HEK293T (cell line): ENCODE measurements at regions not wholly inside any gene's neighbourhood (a gene's known extent, or its start where the extent isn't known, plus 50 kb on each side); places are given as distances from the start of the nearest gene placed in this dataset.

Source experiments
- CTCF ChIA-PET: fragments of 350-600 bp; formaldehyde crosslinking; extraction: SDS; loops from one replicate; lab custom pipeline; 2021; ENCODE audit warnings: antibody characterized with exemption, inconsistent platforms; lab: Yijun Ruan, JAX
- POLR2A ChIA-PET: fragments of 350-600 bp; formaldehyde crosslinking; extraction: SDS; loops from one replicate; lab custom pipeline; 2020; ENCODE audit warnings: antibody characterized with exemption, inconsistent platforms; lab: Yijun Ruan, JAX
- DNase-seq: peaks from one replicate; pipeline ENCODE4 v3.0.0; 2012; ENCODE audit warnings: mixed read lengths; ENCODE audit errors: extremely low spot score
- ARNT ChIP-seq: fragments of 450-650 bp; IDR thresholded peaks from 2 replicates; pipeline ENCODE4 v1.6.1; 2017; ENCODE audit warnings: mild to moderate bottlenecking
- BHLHE40 ChIP-seq: fragments of 450-650 bp; IDR thresholded peaks from 2 replicates; pipeline ENCODE4 v1.6.1; 2016; ENCODE audit warnings: mild to moderate bottlenecking, moderate library complexity, borderline replicate concordance
- CTBP1 ChIP-seq: fragments of 450-650 bp; IDR thresholded peaks from 2 replicates; pipeline ENCODE4 v1.6.1; 2016; ENCODE audit warnings: borderline replicate concordance
- ELF4 ChIP-seq: fragments of 450-650 bp; IDR thresholded peaks from 2 replicates; pipeline ENCODE4 v1.6.1; 2017; ENCODE audit warnings: antibody characterized with exemption
- FOXA1 ChIP-seq: fragments of 450-650 bp; IDR thresholded peaks from 2 replicates; pipeline ENCODE4 v1.6.1; 2016; ENCODE audit warnings: mild to moderate bottlenecking
- FOXK2 ChIP-seq: fragments of 450-650 bp; IDR thresholded peaks from 2 replicates; pipeline ENCODE4 v1.6.1; 2016; ENCODE audit warnings: mild to moderate bottlenecking
- FOXM1 ChIP-seq: fragments of 450-650 bp; IDR thresholded peaks from 2 replicates; pipeline ENCODE4 v1.6.1; 2017; ENCODE audit warnings: mild to moderate bottlenecking, borderline replicate concordance
- HDGF ChIP-seq: fragments of 450-650 bp; IDR thresholded peaks from 2 replicates; pipeline ENCODE4 v1.6.1; 2017; ENCODE audit warnings: antibody characterized with exemption, borderline replicate concordance
- L3MBTL2 ChIP-seq: fragments of 450-650 bp; conservative IDR thresholded peaks from 2 replicates; pipeline ENCODE4 v1.6.1; 2016; ENCODE audit warnings: mild to moderate bottlenecking
- LEF1 ChIP-seq: fragments of 450-650 bp; IDR thresholded peaks from 2 replicates; pipeline ENCODE4 v1.6.1; 2017; ENCODE audit warnings: mild to moderate bottlenecking, borderline replicate concordance
- NFRKB ChIP-seq: fragments of 450-650 bp; IDR thresholded peaks from 2 replicates; pipeline ENCODE4 v1.6.1; 2016; ENCODE audit warnings: mild to moderate bottlenecking, moderate library complexity
- PKNOX1 ChIP-seq: fragments of 450-650 bp; IDR thresholded peaks from 2 replicates; pipeline ENCODE4 v1.6.1; 2016
- SP1 ChIP-seq: fragments of 450-650 bp; IDR thresholded peaks from 2 replicates; pipeline ENCODE4 v1.6.1; 2017
- SUZ12 ChIP-seq: fragments of 450-650 bp; IDR thresholded peaks from 2 replicates; pipeline ENCODE4 v1.6.1; 2016; ENCODE audit warnings: mild to moderate bottlenecking
- TARDBP ChIP-seq: fragments of 450-650 bp; IDR thresholded peaks from 2 replicates; pipeline ENCODE4 v1.6.1; 2016
- ZNF384 ChIP-seq: fragments of 450-650 bp; IDR thresholded peaks from 2 replicates; pipeline ENCODE4 v1.6.1; 2016

- ChIA-PET POLR2A (no interaction called here), CTCF (interaction anchor here (0.6 kb wide), 2 partner anchors 9 to 63 kb away, joined by 3 read pairs; no protein-coding TSS in a partner anchor)
- DNase-seq = no peak
- TF ChIP-seq L3MBTL2 (no peak), BHLHE40 (no peak), SP1 (no peak), ELF4 (no peak), LEF1 (no peak), HDGF (no peak), ZNF384 (no peak), FOXA1 (no peak), CTBP1 (no peak), TARDBP (no peak), SUZ12 (no peak), FOXK2 (no peak), FOXM1 (no peak)
Measured at GRCh38 chr9:19937121-19937520, 148.3 kb upstream of the SLC24A2 start.

GRCh38 chr9:19936598-19936997, 147.8 kb upstream of the SLC24A2 start:
- CTCF ChIA-PET = interaction anchor here (0.6 kb wide), 1 partner anchor 63 kb away, joined by 3 read pairs; no protein-coding TSS in a partner anchor
- POLR2A ChIA-PET = no interaction called here
- TF ChIP-seq SUZ12 (no peak), PKNOX1 (peak; percentile 78), CTBP1 (peak; percentile 33; the same call in 1 of the 2 replicates)
- DNase-seq = no peak

GRCh38 chr9:19935422-19935821, 146.6 kb upstream of the SLC24A2 start:
- ChIA-PET CTCF (no interaction called here), POLR2A (no interaction called here)
- TF ChIP-seq SUZ12 (no peak), CTBP1 (no peak), ARNT (no peak), BHLHE40 (no peak), FOXA1 (no peak), ELF4 (no peak), L3MBTL2 (no peak), FOXM1 (no peak), FOXK2 (no peak), SP1 (no peak), TARDBP (no peak), HDGF (no peak), NFRKB (no peak), LEF1 (no peak)
- no peak for DNase-seq

- ChIA-PET CTCF (no interaction called here), POLR2A (no interaction called here)
- no peak for DNase-seq
- TF ChIP-seq NFRKB = no peak
- TF ChIP-seq FOXA1 = no peak
- TF ChIP-seq ELF4 = no peak
- TF ChIP-seq BHLHE40 = no peak
- no peak for TF ChIP-seq CTBP1
- TF ChIP-seq FOXM1 = no peak
- TF ChIP-seq HDGF = no peak
- no peak for TF ChIP-seq ZNF384
- TF ChIP-seq ARNT = no peak
- TF ChIP-seq LEF1 = no peak
- TF ChIP-seq SUZ12 = no peak
- no peak for TF ChIP-seq TARDBP
- no peak for TF ChIP-seq SP1
- TF ChIP-seq FOXK2 = no peak
Measured at GRCh38 chr9:19934301-19934871, 145.5 kb upstream of the SLC24A2 start.

GRCh38 chr9:19931098-19931890, 142.5 kb upstream of the SLC24A2 start:
- ChIA-PET POLR2A (no interaction called here), CTCF (no interaction called here)
- DNase-seq = no peak
- TF ChIP-seq FOXM1 = no peak
- no peak for TF ChIP-seq NFRKB
- no peak for TF ChIP-seq FOXK2
- no peak for TF ChIP-seq L3MBTL2
- no peak for TF ChIP-seq HDGF
- TF ChIP-seq SUZ12 = no peak
- no peak for TF ChIP-seq CTBP1

GRCh38 chr9:19927560-19927959, 138.7 kb upstream of the SLC24A2 start:
- POLR2A ChIA-PET = no interaction called here
- CTCF ChIA-PET = no interaction called here
- DNase-seq = no peak
- peak; percentile 26; the same call in 1 of the 2 replicates for TF ChIP-seq PKNOX1
- no peak for TF ChIP-seq ZNF384
- TF ChIP-seq BHLHE40 = no peak
- no peak for TF ChIP-seq L3MBTL2
- TF ChIP-seq HDGF = no peak
- no peak for TF ChIP-seq SUZ12

GRCh38 chr9:19926774-19927173, 137.9 kb upstream of the SLC24A2 start:
- no peak for DNase-seq
- CTCF ChIA-PET = no interaction called here
- POLR2A ChIA-PET = no interaction called here
- TF ChIP-seq ZNF384 (no peak), BHLHE40 (no peak), FOXM1 (no peak), NFRKB (no peak), LEF1 (no peak), CTBP1 (no peak), SUZ12 (no peak), HDGF (no peak), SP1 (no peak), TARDBP (no peak), ARNT (no peak), FOXK2 (no peak), ELF4 (no peak), L3MBTL2 (no peak)
